Right atrium auricular region (tissue), 2 donors: ENCODE measurements at regions not wholly inside any gene's neighbourhood (a gene's known extent, or its start where the extent isn't known, plus 50 kb on each side); places are given as distances from the start of the nearest gene placed in this dataset.

Experiments used
- DNase-seq: peaks from one replicate; pipeline ENCODE4 v3.0.0-alpha.2; 2019; ENCODE audit warnings: low spot score
- H3K27ac ChIP-seq, 2 donors: fragments of 200-600 bp; sonication (generic); 1 replicate in 1 of 2; 2 replicates in 1 of 2; pipeline ENCODE4 v1.5.1; 2016 to 2019
- H3K27me3 ChIP-seq, 2 donors: fragments of 200-600 bp; sonication (generic); one replicate each; pipeline versions ENCODE4 v1.5.1 to v1.6.0; 2017 to 2019
- H3K36me3 ChIP-seq: fragments of 200-600 bp; sonication (generic); one replicate; pipeline ENCODE4 v1.5.1; 2016
- H3K4me1 ChIP-seq, 2 donors: fragments of 200-600 bp; sonication (generic); one replicate each; pipeline versions ENCODE4 v1.5.1 to v1.6.0; 2017 to 2019
- H3K4me3 ChIP-seq, 2 donors: fragments of 200-600 bp; sonication (generic); 1 replicate in 1 of 2; 2 replicates in 1 of 2; pipeline ENCODE4 v1.5.1; 2017 to 2019; ENCODE audit warnings: mild to moderate bottlenecking in 1 of 2, moderate library complexity in 1 of 2
- H3K9me3 ChIP-seq, 2 donors: fragments of 200-600 bp; sonication (generic); one replicate each; pipeline ENCODE4 v1.5.1; 2019
- CTCF ChIP-seq, 2 donors: fragments of 200-600 bp; sonication (generic); IDR thresholded peaks; one replicate each; pipeline ENCODE4 v1.5.1; 2019; ENCODE audit warnings: antibody characterized with exemption in 2 of 2

GRCh38 chr2:105682401-105682800, 62.3 kb upstream of the NCK2 start:
- no peaks in the 10 kb centered on the region for H3K27me3 ChIP-seq
- no peaks in the 10 kb centered on the region for H3K9me3 ChIP-seq
- H3K36me3 ChIP-seq = no peaks in the 10 kb centered on the region
- H3K4me1 ChIP-seq = no peaks in the 10 kb centered on the region
- no peak for TF ChIP-seq CTCF (IDR thresholded peaks at IDR 0.05)
- H3K27ac ChIP-seq = no peak overlapping the region
- DNase-seq = no peak
- H3K4me3 ChIP-seq = no peak overlapping the region

GRCh38 chr2:105681927-105682326, 62.8 kb upstream of the NCK2 start:
- H3K9me3 ChIP-seq = no peaks in the 10 kb centered on the region
- no peak overlapping the region for H3K27ac ChIP-seq
- H3K4me1 ChIP-seq = no peaks in the 10 kb centered on the region
- H3K4me3 ChIP-seq = no peak overlapping the region
- no peak for DNase-seq
- no peaks in the 10 kb centered on the region for H3K27me3 ChIP-seq
- H3K36me3 ChIP-seq = no peaks in the 10 kb centered on the region
- no peak for TF ChIP-seq CTCF (IDR thresholded peaks at IDR 0.05)

- Histone ChIP-seq H3K36me3 (no peaks in the 10 kb centered on the region), H3K4me1 (no peaks in the 10 kb centered on the region), H3K27ac (no peak overlapping the region), H3K4me3 (no peak overlapping the region), H3K9me3 (no peaks in the 10 kb centered on the region), H3K27me3 (no peaks in the 10 kb centered on the region)
- no peak for DNase-seq
- no peak for TF ChIP-seq CTCF (IDR thresholded peaks at IDR 0.05)
Observed at GRCh38 chr2:105680357-105680756, 64.4 kb upstream of the NCK2 start.

- Histone ChIP-seq H3K4me3 (no peak overlapping the region), H3K27me3 (no peaks in the 10 kb centered on the region), H3K4me1 (no peaks in the 10 kb centered on the region), H3K36me3 (no peaks in the 10 kb centered on the region), H3K9me3 (no peaks in the 10 kb centered on the region), H3K27ac (no peak overlapping the region)
- DNase-seq = no peak
- no peak for TF ChIP-seq CTCF (IDR thresholded peaks at IDR 0.05)
Observed at GRCh38 chr2:105678346-105678745, 66.4 kb upstream of the NCK2 start.

- no peak overlapping the region for H3K4me3 ChIP-seq
- no peaks in the 10 kb centered on the region for H3K4me1 ChIP-seq
- H3K27ac ChIP-seq = no peak overlapping the region
- DNase-seq = no peak
- no peaks in the 10 kb centered on the region for H3K9me3 ChIP-seq
- no peak for TF ChIP-seq CTCF (IDR thresholded peaks at IDR 0.05)
- no peaks in the 10 kb centered on the region for H3K27me3 ChIP-seq
- H3K36me3 ChIP-seq = no peaks in the 10 kb centered on the region
Observed at GRCh38 chr2:105677901-105678300, 66.8 kb upstream of the NCK2 start.

- TF ChIP-seq CTCF (IDR thresholded peaks at IDR 0.05) = no peak
- Histone ChIP-seq H3K4me3 (no peak overlapping the region), H3K9me3 (no peaks in the 10 kb centered on the region), H3K27ac (no peak overlapping the region), H3K36me3 (no peaks in the 10 kb centered on the region), H3K4me1 (no peaks in the 10 kb centered on the region), H3K27me3 (no peaks in the 10 kb centered on the region)
- DNase-seq = no peak
Observed at GRCh38 chr2:105675841-105676240, 68.9 kb upstream of the NCK2 start.
